ENCODE measurements at regions not wholly inside any gene's neighbourhood (a gene's known extent, or its start where the extent isn't known, plus 50 kb on each side); places are given as distances from the start of the nearest gene placed in this dataset.

GRCh38 chr1:157289424-157290105 lies 151.4 kb upstream of the ETV3 start:
- no peak for DNase-seq (ENCODE audit: low spot score)

GRCh38 chr1:157288996-157289395 lies 150.8 kb upstream of the ETV3 start:
- no peak for DNase-seq (ENCODE audit: low spot score)

GRCh38 chr1:157288492-157288891 lies 150.3 kb upstream of the ETV3 start:
- DNase-seq (ENCODE audit: low spot score): no peak

GRCh38 chr1:157288006-157288405 lies 149.8 kb upstream of the ETV3 start:
- no peak for DNase-seq (ENCODE audit: low spot score)

- DNase-seq (ENCODE audit: low spot score): no peak
These were observed 149.3 kb upstream of the ETV3 start for GRCh38 chr1:157287462-157287861.

GRCh38 chr1:157286646-157287420 lies 148.6 kb upstream of the ETV3 start:
- no peak for DNase-seq (ENCODE audit: low spot score)

GRCh38 chr1:157286096-157286495 lies 147.9 kb upstream of the ETV3 start:
- no peak for DNase-seq (ENCODE audit: low spot score)

- DNase-seq (ENCODE audit: low spot score): no peak
These were observed 146.3 kb upstream of the ETV3 start for GRCh38 chr1:157284451-157284850.

- DNase-seq (ENCODE audit: low spot score): no peak
These were observed 141.6 kb upstream of the ETV3 start for GRCh38 chr1:157279802-157280140.

GRCh38 chr1:157279138-157279801 lies 141.1 kb upstream of the ETV3 start:
- no peak for DNase-seq (ENCODE audit: low spot score)

GRCh38 chr1:157278383-157279137 lies 140.4 kb upstream of the ETV3 start:
- no peak for DNase-seq (ENCODE audit: low spot score)

GRCh38 chr1:157277913-157278312 lies 139.7 kb upstream of the ETV3 start:
- DNase-seq (ENCODE audit: low spot score): no peak

- DNase-seq (ENCODE audit: low spot score): no peak
These were observed 139.1 kb upstream of the ETV3 start for GRCh38 chr1:157277281-157277680.

- DNase-seq (ENCODE audit: low spot score): no peak
These were observed 136.7 kb upstream of the ETV3 start for GRCh38 chr1:157274698-157275534.

- no peak for DNase-seq (ENCODE audit: low spot score)
These were observed 134.7 kb upstream of the ETV3 start for GRCh38 chr1:157272729-157273524.

GRCh38 chr1:157272264-157272663 lies 134.1 kb upstream of the ETV3 start:
- no peak for DNase-seq (ENCODE audit: low spot score)

- no peak for DNase-seq (ENCODE audit: low spot score)
These were observed 132.6 kb upstream of the ETV3 start for GRCh38 chr1:157270705-157271274.

- no peak for DNase-seq (ENCODE audit: low spot score)
These were observed 131.6 kb upstream of the ETV3 start for GRCh38 chr1:157269656-157270375.

- DNase-seq (ENCODE audit: low spot score): no peak
These were observed 124.7 kb upstream of the ETV3 start for GRCh38 chr1:157262891-157263290.

- no peak for DNase-seq (ENCODE audit: low spot score)
These were observed 124.2 kb upstream of the ETV3 start for GRCh38 chr1:157262422-157262821.

Data from left forelimb (tissue), 1 donor.